Left renal pelvis (tissue), 4 donors: ENCODE measurements at regions not wholly inside any gene's neighbourhood (a gene's known extent, or its start where the extent isn't known, plus 50 kb on each side); places are given as distances from the start of the nearest gene placed in this dataset.
"Not testable (repeated sequence)": the region's sequence is repeated elsewhere in the genome, so short reads cannot be mapped to it uniquely, and the experiment has no call there.

Source experiments
- DNase-seq, 4 donors: peaks; one replicate each; pipeline ENCODE4 v3.0.0-alpha.2; 2013; ENCODE audit warnings: low read depth in 4 of 4, low spot score in 3 of 4

DNA sequence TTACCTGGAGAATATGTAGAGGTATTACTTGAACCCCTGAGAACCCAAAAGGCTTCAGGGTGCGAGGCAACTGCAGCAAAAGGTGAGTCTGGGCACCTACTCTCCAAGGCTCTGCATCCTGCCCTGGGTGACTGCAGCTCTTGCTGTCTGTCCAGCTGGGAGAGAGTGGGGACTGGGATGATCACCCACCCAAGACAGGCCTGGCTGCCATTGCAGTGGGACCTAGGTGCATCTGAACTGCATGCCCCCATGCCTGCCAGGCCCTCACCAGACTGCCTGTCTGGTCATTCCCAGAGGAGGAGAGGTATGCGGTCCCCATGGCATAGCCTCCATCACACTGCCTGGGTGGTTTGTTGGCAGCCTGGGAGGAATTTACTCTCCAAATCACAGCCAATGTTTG is 563.9 kb downstream of the TFAP2A start:
- no peak for DNase-seq

DNA sequence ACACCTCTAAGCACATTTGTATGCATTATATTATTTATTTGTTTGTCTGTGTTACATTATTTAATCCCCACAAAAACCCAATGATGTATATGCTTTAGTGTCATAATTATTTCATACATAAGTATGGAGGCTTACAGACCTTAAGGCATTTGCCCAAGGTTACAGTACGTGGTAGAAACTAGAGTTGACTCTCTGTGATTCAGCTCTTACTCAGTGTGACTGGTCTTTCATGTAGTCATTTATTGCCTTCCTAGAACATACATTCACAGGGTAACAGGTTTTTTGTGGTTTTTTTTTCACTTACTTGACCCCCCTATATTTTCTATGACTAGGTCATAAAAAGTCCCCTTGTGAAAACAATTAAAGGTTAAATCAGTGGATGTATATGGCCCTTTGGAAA is 566.8 kb downstream of the TFAP2A start:
- no peak for DNase-seq

DNA sequence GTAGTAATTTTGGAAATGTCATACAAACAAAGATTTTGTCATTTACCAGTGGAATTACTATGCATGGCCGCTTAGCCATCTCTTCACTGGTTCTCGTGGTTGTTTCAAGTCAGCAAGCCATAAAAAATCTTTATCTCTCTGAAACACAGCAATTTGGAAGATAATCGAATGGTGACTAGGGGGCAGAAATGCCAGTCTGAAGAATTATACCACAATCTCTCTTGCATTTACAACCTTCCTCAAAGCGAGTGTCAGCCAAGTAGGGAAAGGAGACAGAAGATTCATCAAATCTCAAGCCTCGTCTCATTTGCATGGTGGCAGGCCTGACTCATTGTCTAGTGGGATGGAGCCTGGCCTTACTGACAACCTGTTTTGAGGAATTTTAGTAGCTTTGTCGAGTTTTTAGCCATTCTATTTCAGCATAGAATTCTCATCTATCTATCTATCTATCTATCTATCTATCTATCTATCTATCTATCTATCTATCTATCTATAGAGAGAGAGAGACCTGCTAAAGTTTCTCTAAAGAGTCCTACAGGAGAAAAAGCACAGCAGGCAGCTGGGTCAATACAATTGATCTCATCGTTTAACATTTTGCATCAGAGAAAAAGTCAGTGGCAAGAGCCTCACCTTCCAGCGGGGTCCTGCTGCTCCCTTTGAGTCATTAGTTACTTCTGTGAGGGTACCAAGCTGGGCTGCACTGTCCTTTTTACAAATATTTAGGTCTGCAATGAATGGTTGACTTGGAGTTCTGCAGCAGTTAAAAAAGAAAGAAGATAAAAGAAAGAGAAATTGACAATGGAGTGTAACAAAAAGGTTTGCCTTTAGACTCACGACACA is 572.8 kb downstream of the TFAP2A start:
- DNase-seq = no peak

- DNase-seq = no peak
These were observed 580.6 kb downstream of the TFAP2A start for GRCh38 chr6:9834233-9834632.

DNA sequence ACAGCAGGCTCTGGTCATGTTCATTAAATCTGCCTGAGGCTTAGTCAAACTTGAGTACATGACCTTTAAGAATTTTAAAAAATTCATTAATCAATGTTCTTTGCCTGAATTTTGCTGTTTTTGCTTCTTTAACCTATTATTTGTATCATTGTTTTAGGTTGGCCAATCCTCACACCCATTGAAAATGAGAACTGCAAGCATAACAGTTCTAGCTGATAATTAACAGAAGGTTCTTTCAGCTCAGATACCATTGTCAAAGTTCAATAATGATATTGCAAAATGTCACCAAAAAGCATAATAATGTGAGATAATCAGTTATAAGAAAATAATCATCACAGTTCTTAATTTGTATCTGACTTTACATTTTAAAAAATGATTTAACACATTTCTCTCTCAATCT is 583.1 kb downstream of the TFAP2A start:
- no peak for DNase-seq

DNA sequence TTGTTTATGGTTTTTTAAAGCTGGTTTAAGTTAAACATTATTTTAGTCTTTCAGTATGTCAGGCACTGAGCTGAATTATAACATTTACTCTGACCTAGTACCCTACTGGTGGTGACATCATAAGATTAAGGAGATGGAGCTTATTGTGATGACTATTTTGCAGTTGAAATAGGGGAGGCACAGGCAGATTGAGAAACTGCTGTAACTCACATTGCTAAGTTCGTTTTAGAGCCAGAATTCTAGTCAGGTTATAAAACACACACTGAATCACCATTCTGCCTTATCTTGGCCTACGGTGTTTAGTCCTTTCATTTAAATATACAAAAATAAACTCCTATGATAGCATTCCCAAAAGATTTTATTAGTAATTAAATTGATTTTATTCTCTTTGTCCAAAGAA is 584.1 kb downstream of the TFAP2A start:
- DNase-seq = no peak

DNA sequence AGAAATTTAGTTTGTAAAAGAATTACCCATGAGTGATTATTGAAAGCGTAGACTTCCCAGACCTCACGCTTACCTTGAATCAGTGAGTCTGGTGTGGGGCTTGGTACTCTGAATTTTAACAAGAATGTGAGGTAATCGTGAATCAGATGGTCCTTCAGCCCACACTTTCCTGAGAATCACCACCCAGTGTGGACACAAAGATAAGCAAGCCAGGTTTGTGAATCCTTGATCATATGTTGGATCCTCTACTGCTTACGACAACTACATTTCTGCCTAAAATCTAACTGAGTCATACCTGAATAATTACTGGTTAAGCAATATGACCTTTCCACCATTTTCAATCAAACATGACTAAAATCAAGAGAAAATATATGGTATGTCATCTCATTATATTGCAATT is 589.3 kb downstream of the TFAP2A start:
- DNase-seq = no peak

DNA sequence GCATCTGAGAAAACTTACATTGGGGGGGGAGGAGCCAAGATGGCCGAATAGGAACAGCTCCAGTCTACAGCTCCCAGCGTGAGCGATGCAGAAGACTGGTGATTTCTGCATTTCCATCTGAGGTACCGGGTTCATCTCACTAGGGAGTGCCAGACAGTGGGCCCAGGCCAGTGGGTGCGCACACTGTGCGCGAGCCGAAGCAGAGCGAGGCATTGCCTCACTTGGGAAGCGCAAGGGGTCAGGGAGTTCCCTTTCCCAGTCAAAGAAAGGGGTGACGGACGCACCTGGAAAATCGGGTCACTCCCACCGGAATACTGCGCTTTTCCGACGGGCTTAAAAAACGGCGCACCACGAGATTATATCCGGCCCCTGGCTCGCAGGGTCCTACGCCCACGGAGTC is 604.1 kb downstream of the TFAP2A start:
- DNase-seq = not testable (repeated sequence)

- DNase-seq = no peak
These were observed 604.6 kb downstream of the TFAP2A start for GRCh38 chr6:9810286-9810685.

GRCh38 chr6:9806195-9806594 is 608.7 kb downstream of the TFAP2A start:
- no peak for DNase-seq

DNA sequence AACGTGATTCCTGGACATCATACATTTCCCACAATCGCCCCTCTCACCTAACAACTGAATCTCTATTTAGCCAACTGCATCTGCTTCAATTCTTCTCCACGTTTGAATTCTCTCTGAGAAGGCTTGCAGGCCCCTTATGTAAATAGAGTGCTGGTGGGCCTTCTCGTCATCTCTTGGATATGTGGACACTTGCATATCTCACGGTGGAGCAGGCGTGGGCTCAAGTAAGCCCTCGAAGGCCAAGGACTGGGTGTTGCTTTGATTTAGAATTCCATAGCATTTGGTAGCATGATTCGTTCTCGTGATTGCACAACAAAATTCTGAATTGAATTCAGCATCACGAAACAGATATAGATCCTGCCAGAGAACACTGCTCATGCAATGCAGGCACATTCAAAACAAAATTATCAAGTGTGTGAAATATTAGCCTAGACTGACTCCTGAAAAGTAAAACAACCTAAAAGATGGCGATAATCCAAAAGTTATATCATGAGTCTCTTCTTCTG is 613.6 kb downstream of the TFAP2A start:
- no peak for DNase-seq

GRCh38 chr6:9799582-9799981 is 615.3 kb downstream of the TFAP2A start:
- no peak for DNase-seq

GRCh38 chr6:9796827-9797226 is 618.0 kb downstream of the TFAP2A start:
- DNase-seq = no peak

- DNase-seq = no peak
These were observed 619.0 kb downstream of the TFAP2A start for GRCh38 chr6:9795880-9796279.

DNA sequence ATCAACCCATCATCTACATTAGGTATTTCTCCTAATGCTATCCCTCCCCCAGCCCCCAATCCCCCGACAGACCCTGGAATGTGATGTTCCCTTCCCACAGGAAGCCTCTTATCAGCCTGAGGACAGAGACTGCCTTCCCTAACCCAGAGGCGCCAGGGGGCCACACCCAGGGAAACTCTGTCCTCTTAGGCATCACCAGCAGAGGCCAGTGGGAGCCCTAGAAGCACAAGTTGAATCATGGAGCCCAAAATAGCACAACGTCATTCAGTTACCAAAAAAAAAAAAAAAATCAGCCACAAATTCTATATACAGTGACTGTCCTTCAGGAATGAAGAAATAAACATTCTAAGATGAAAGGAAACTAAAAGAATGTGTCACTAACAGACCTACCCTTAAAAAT is 625.7 kb downstream of the TFAP2A start:
- DNase-seq = no peak

- DNase-seq = no peak
These were observed 630.1 kb downstream of the TFAP2A start for GRCh38 chr6:9784786-9785185.

- DNase-seq = no peak
These were observed 631.3 kb downstream of the TFAP2A start for GRCh38 chr6:9783567-9783966.

- no peak for DNase-seq
These were observed 648.5 kb downstream of the TFAP2A start for GRCh38 chr6:9766240-9766915.

GRCh38 chr6:9761220-9761619 is 653.7 kb downstream of the TFAP2A start:
- no peak for DNase-seq

DNA sequence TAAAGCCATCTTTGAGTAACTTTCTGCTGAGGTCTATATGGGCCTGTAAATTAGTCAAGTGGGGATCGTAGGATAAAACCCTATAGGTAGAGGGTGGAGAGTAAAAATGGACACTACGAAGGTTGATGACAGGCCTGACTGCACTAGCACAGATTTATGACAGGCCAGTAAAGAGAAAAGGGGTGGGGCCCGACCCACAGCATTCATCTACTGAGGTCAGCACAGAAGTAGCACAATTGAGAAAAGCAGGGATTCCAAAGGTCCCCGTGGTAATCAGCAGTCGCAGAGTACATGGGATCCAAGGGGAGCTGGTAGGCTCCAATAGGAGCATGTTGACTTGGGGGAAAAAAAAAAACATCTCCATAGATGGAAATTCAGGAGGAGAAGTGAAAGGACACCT is 660.4 kb downstream of the TFAP2A start:
- no peak for DNase-seq

GRCh38 chr6:9745966-9746365 is 668.9 kb downstream of the TFAP2A start:
- DNase-seq = no peak

DNA sequence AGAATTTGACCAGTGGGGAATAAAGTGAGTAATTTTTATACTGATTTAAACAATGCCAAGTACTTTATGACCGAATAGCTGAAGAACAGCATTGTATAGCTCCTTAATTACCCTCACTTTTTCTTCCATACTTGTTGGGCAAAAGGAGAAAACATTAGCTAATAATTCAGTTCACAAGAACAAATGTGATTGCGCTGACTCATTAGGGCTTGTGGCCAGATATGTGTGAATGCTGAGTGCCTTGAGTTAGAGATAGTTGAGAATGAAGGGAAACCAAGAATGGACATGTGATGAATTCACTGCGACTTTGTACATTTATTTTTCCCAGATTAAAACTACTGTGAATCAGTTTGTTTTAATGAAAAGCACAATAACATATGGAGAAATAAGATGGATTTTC is 669.4 kb downstream of the TFAP2A start:
- no peak for DNase-seq
